Heart left ventricle (tissue), 13 donors: ENCODE measurements at regions not wholly inside any gene's neighbourhood (a gene's known extent, or its start where the extent isn't known, plus 50 kb on each side); places are given as distances from the start of the nearest gene placed in this dataset.

Experiments
- CTCF ChIP-seq, 12 donors: fragments of 200-600 bp; sonication (generic) in 4 of 12; IDR thresholded peaks; one replicate each; pipeline versions ENCODE4 v1.5.0 to v1.8.0; 2018 to 2022; ENCODE audit warnings: antibody characterized with exemption in 12 of 12, mild to moderate bottlenecking in 5 of 12
- POLR2A ChIP-seq, 2 donors: fragments of 450-650 bp; IDR thresholded peaks; one replicate each; pipeline ENCODE4 v1.6.1; 2017; ENCODE audit warnings: antibody characterized with exemption in 2 of 2, mild to moderate bottlenecking in 2 of 2, moderate library complexity in 2 of 2
- donor health status: ischemic (EF 13 %, LVEDD 7.1; RV severe dilation, severe dysfunction).
- donor health status: DM: no; HTN: yes; CAD: no.
- donor health status: DM: no; HTN: no; CAD: no.
- donor health status: ischemic (EF 25% LVEDD 6.9; RV normal size, moderate dysfunction).
- donor health status: ischemic (EF 25% LVEDD 5.7; RV mildly dilated, moderate dysfunction).
- donor health status: ischemic (EF 35%, LVEDD 5.7; RV mildly dilated, moderate dysfunction).
- donor health status: nonischemic (EF 11% LVEDD 7.7; RV severe dilation, severe dysfunction).
- donor health status: DM: yes; HTN: yes; CAD: no.
- donor health status: PGD.
- donor health status: ischemic (EF 29% LVEDD 5.4; RV normal size, mild dysfunction).
- donor health status: nonischemic (EF 23%, LVEDD 6.1; RV moderate dilation, normal function).

GRCh38 chr5:16291474-16291873 lies 111.9 kb upstream of the MARCHF11 start:
- TF ChIP-seq CTCF (IDR thresholded peaks at IDR 0.05) (no peak), POLR2A (IDR thresholded peaks at IDR 0.05) (no peak)
